ENCODE measurements at regions not wholly inside any gene's neighbourhood (a gene's known extent, or its start where the extent isn't known, plus 50 kb on each side); places are given as distances from the start of the nearest gene placed in this dataset.
"Not testable (repeated sequence)": the region's sequence is repeated elsewhere in the genome, so short reads cannot be mapped to it uniquely, and the experiment has no call there.

DNA sequence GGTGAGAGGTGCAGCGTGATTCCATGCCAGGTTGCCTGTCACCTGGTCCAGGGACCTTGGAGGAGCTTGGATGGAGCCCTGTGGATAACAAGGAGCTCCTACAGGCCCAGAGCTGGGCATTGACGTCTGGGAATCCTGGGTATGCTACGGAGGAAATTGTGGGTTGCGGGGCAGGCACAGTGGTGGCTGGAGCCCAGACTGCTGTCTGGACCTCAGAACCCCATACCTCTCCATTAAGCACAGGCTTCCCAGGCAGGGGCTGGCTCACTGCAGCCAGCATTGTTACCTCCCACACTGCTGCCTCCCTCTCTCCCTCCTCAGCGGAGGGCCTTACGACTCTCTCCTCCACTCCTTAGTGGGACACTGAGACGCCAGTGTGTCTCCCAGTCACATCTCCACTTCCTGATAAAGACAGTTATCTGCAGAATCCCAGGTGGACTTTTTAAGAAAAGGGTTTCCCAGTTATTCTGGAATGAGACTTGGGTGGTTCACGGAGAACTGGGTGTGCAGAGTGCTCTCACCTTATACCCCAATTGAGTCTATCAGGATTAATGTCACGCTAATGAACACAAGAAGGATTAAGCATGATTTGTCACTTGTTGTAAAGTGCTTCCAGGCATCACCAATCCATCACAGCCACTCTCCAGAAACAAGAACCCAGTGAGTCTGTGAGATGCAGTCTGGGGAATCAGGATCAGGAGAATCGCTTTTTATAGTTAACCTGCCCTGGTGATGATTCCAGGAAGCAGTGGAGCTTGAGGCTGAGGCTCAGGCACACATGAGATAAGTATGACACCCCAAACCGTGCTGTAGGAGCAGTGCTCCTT is 309.4 kb downstream of the RPS24 start:
- Histone ChIP-seq H3K9me3 (ENCODE audit: control insufficient read depth in 2 of 2, insufficient read depth in 1 of 2, low read depth in 1 of 2, low read length in 1 of 2) (no peaks in the 10 kb centered on the region), H3K27ac (ENCODE audit: low read depth in 2 of 2, low read length in 1 of 2) (no peak overlapping the region), H3K36me3 (ENCODE audit: control insufficient read depth in 2 of 2, insufficient read depth in 2 of 2, low read length in 1 of 2) (no peaks in the 10 kb centered on the region), H3K4me3 (ENCODE audit: low read depth in 1 of 2, low read length in 2 of 2) (no peak overlapping the region), H3K4me1 (ENCODE audit: control insufficient read depth in 2 of 2, insufficient read depth in 2 of 2, low read length in 1 of 2) (no peaks in the 10 kb centered on the region), H3K27me3 (ENCODE audit: control insufficient read depth in 1 of 2, insufficient read depth in 2 of 2, low read length in 2 of 2) (no peaks in the 10 kb centered on the region)
- WGBS, 2 donors = 69 to 70% methylated on average over 11 of the region's 11 CpGs

DNA sequence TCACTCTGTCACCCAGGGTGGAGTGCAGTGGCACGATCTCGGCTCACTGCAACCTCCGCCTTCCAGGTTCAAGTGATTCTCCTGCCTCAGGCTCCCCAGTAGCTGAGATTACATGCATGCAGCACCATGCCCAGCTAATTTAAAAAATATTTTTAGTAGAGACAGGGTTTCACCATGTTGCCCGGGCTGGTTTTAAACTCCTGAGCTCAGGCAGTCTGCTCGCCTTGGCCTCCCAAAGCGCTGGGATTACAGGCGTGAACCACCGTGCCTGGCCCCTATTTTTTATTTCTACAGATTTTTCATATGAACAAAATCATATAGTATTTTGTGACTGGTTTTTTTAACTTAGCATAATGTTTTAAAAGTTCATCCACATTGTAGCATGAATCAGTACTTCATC is 310.6 kb downstream of the RPS24 start:
- not testable (repeated sequence) for H3K36me3 ChIP-seq (ENCODE audit: control insufficient read depth in 2 of 2, insufficient read depth in 2 of 2, low read length in 1 of 2); H3K27ac ChIP-seq (ENCODE audit: low read depth in 2 of 2, low read length in 1 of 2)
- WGBS, 2 donors = 88 to 89% methylated on average over 8 of the region's 8 CpGs

DNA sequence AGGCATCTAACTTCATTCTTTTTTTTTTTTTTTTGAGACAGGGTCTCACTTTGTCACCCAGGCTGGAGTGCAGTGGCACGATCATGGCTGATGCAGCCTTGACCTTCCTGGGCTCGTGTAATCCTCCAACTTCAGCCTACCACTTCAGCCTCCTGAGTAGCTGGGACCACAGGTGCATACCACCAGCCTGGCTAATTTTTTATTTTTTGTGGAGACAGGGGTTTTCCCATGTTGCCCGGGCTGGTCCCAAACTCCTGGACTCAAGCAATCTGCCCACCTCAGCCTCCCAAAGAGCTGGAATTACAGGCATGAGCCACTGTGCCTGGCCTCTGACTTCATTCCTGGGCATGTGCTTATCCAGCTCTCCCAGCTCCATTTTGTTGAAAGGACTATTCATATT is 311.9 kb downstream of the RPS24 start:
- not testable (repeated sequence) for H3K4me3 ChIP-seq (ENCODE audit: low read depth in 1 of 2, low read length in 2 of 2); H3K36me3 ChIP-seq (ENCODE audit: control insufficient read depth in 2 of 2, insufficient read depth in 2 of 2, low read length in 1 of 2); H3K9me3 ChIP-seq (ENCODE audit: control insufficient read depth in 2 of 2, insufficient read depth in 1 of 2, low read depth in 1 of 2, low read length in 1 of 2); H3K27ac ChIP-seq (ENCODE audit: low read depth in 2 of 2, low read length in 1 of 2); H3K4me1 ChIP-seq (ENCODE audit: control insufficient read depth in 2 of 2, insufficient read depth in 2 of 2, low read length in 1 of 2); H3K27me3 ChIP-seq (ENCODE audit: control insufficient read depth in 1 of 2, insufficient read depth in 2 of 2, low read length in 2 of 2)
- WGBS, 2 donors = 82 to 95% methylated on average over 3 of the region's 3 CpGs

More for the DNA sequence above, 310.6 kb downstream of the RPS24 start:
- H3K4me1 ChIP-seq (ENCODE audit: control insufficient read depth in 2 of 2, insufficient read depth in 2 of 2, low read length in 1 of 2); H3K9me3 ChIP-seq (ENCODE audit: control insufficient read depth in 2 of 2, insufficient read depth in 1 of 2, low read depth in 1 of 2, low read length in 1 of 2); H3K27me3 ChIP-seq (ENCODE audit: control insufficient read depth in 1 of 2, insufficient read depth in 2 of 2, low read length in 2 of 2); H3K4me3 ChIP-seq (ENCODE audit: low read depth in 1 of 2, low read length in 2 of 2): not testable (repeated sequence)

GRCh38 chr10:78346721-78347120 is 313.1 kb downstream of the RPS24 start:
- H3K4me3 ChIP-seq (ENCODE audit: low read depth in 1 of 2, low read length in 2 of 2) = no peak overlapping the region
- WGBS, 2 donors = 96 to 98% methylated on average over 1 of the region's 1 CpG
- H3K9me3 ChIP-seq (ENCODE audit: control insufficient read depth in 2 of 2, insufficient read depth in 1 of 2, low read depth in 1 of 2, low read length in 1 of 2) = no peaks in the 10 kb centered on the region
- H3K4me1 ChIP-seq (ENCODE audit: control insufficient read depth in 2 of 2, insufficient read depth in 2 of 2, low read length in 1 of 2) = no peaks in the 10 kb centered on the region
- H3K36me3 ChIP-seq (ENCODE audit: control insufficient read depth in 2 of 2, insufficient read depth in 2 of 2, low read length in 1 of 2) = no peaks in the 10 kb centered on the region
- no peak overlapping the region for H3K27ac ChIP-seq (ENCODE audit: low read depth in 2 of 2, low read length in 1 of 2)
- H3K27me3 ChIP-seq (ENCODE audit: control insufficient read depth in 1 of 2, insufficient read depth in 2 of 2, low read length in 2 of 2) = no peaks in the 10 kb centered on the region

DNA sequence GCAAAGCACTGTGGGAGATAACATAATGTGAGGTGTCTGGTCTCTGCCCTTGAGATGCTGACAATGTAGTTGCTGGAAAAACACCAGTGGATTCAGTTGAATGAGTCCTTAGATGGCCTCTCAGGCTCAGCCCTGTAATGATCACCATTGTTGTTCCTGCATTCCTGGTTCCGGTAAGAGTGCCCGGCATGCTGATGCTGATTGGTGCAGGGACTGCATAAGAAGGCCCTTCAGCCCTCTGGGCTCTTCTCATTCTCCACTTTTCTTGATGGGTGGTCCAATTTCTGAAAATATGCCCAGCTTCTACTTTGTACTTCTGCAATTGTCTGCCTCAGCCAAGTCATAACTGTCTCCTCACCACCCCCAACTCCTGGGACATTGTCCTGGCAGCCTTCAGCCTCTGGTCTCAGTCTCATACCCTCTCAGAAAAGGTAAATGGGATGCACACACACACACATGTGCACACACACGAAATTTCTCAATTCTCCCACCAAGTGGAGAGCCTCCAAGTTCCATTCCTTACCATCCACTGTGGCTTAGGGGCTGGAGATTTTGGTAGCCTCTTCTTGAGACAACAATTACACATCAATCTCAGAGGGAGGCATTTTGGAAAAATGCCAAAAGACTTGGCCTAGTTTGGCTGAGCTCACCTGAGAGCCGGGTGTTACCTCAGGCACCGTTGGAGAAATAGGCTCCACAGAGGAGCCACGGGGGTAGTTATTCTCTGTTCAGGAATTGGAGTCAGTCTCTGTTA is 314.9 kb downstream of the RPS24 start:
- no peaks in the 10 kb centered on the region for H3K27me3 ChIP-seq (ENCODE audit: control insufficient read depth in 1 of 2, insufficient read depth in 2 of 2, low read length in 2 of 2)
- no peaks in the 10 kb centered on the region for H3K36me3 ChIP-seq (ENCODE audit: control insufficient read depth in 2 of 2, insufficient read depth in 2 of 2, low read length in 1 of 2)
- no peaks in the 10 kb centered on the region for H3K9me3 ChIP-seq (ENCODE audit: control insufficient read depth in 2 of 2, insufficient read depth in 1 of 2, low read depth in 1 of 2, low read length in 1 of 2)
- H3K4me3 ChIP-seq (ENCODE audit: low read depth in 1 of 2, low read length in 2 of 2) = no peak overlapping the region
- H3K27ac ChIP-seq (ENCODE audit: low read depth in 2 of 2, low read length in 1 of 2) = no peak overlapping the region
- WGBS, 2 donors = 58 to 75% methylated on average over 6 of the region's 6 CpGs
- H3K4me1 ChIP-seq (ENCODE audit: control insufficient read depth in 2 of 2, insufficient read depth in 2 of 2, low read length in 1 of 2) = no peaks in the 10 kb centered on the region

DNA sequence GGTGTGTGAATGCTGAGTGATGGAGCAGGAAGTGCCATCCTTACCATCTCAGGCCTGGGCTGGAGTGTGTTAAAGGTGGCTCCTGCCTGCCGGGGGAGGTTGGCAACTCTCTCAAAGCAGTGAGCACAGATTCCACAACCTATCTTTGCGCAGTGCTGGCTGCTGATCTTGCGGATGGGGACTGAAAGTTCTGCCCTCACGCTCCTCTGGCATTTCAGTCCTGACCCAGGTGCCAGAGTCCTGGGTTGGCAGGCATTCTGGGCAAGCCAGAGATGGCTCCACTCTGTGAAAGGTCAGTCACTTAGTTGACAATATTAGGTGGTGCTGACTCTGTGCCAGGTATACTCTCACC is 315.5 kb downstream of the RPS24 start:
- 81 to 86% methylated on average over 4 of the region's 4 CpGs for WGBS, 2 donors
- Histone ChIP-seq H3K27me3 (ENCODE audit: control insufficient read depth in 1 of 2, insufficient read depth in 2 of 2, low read length in 2 of 2) (no peaks in the 10 kb centered on the region), H3K4me1 (ENCODE audit: control insufficient read depth in 2 of 2, insufficient read depth in 2 of 2, low read length in 1 of 2) (no peaks in the 10 kb centered on the region), H3K36me3 (ENCODE audit: control insufficient read depth in 2 of 2, insufficient read depth in 2 of 2, low read length in 1 of 2) (no peaks in the 10 kb centered on the region), H3K4me3 (ENCODE audit: low read depth in 1 of 2, low read length in 2 of 2) (no peak overlapping the region), H3K9me3 (ENCODE audit: control insufficient read depth in 2 of 2, insufficient read depth in 1 of 2, low read depth in 1 of 2, low read length in 1 of 2) (no peaks in the 10 kb centered on the region), H3K27ac (ENCODE audit: low read depth in 2 of 2, low read length in 1 of 2) (no peak overlapping the region)

GRCh38 chr10:78349911-78350663 is 316.4 kb downstream of the RPS24 start:
- WGBS, 2 donors = 97 to 98% methylated on average over 2 of the region's 2 CpGs

DNA sequence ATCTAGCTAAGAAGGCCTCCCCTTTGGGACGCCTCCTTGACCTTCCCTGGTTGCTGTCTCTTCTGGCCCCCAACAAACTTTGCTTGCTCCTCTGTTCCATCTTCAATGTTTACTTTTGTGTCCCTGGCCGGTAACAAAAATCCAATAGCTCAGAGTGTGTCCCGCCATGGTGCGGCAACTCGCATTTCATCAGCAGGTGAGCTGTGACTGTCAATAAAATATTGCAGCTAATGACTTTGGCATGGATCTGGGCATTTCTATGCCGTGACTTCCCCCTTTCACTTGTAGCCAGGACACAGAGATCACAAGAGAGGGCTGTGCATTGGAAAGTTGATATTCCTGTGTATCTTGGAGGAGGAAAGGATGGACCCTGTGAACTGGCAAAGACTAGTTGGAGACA is 317.6 kb downstream of the RPS24 start:
- WGBS, 2 donors = 90 to 91% methylated on average over 6 of the region's 6 CpGs
- Histone ChIP-seq H3K27ac (ENCODE audit: low read depth in 2 of 2, low read length in 1 of 2) (no peak overlapping the region), H3K36me3 (ENCODE audit: control insufficient read depth in 2 of 2, insufficient read depth in 2 of 2, low read length in 1 of 2) (no peaks in the 10 kb centered on the region), H3K4me3 (ENCODE audit: low read depth in 1 of 2, low read length in 2 of 2) (no peak overlapping the region), H3K9me3 (ENCODE audit: control insufficient read depth in 2 of 2, insufficient read depth in 1 of 2, low read depth in 1 of 2, low read length in 1 of 2) (no peaks in the 10 kb centered on the region), H3K4me1 (ENCODE audit: control insufficient read depth in 2 of 2, insufficient read depth in 2 of 2, low read length in 1 of 2) (no peaks in the 10 kb centered on the region), H3K27me3 (ENCODE audit: control insufficient read depth in 1 of 2, insufficient read depth in 2 of 2, low read length in 2 of 2) (no peaks in the 10 kb centered on the region)

More at GRCh38 chr10:78349911-78350663, 316.4 kb downstream of the RPS24 start:
- H3K4me1 ChIP-seq (ENCODE audit: control insufficient read depth in 2 of 2, insufficient read depth in 2 of 2, low read length in 1 of 2) = no peaks in the 10 kb centered on the region
- no peaks in the 10 kb centered on the region for H3K36me3 ChIP-seq (ENCODE audit: control insufficient read depth in 2 of 2, insufficient read depth in 2 of 2, low read length in 1 of 2)
- H3K9me3 ChIP-seq (ENCODE audit: control insufficient read depth in 2 of 2, insufficient read depth in 1 of 2, low read depth in 1 of 2, low read length in 1 of 2) = no peaks in the 10 kb centered on the region
- no peak overlapping the region for H3K4me3 ChIP-seq (ENCODE audit: low read depth in 1 of 2, low read length in 2 of 2)
- no peak overlapping the region for H3K27ac ChIP-seq (ENCODE audit: low read depth in 2 of 2, low read length in 1 of 2)
- no peaks in the 10 kb centered on the region for H3K27me3 ChIP-seq (ENCODE audit: control insufficient read depth in 1 of 2, insufficient read depth in 2 of 2, low read length in 2 of 2)

GRCh38 chr10:78351809-78352208 is 318.1 kb downstream of the RPS24 start:
- 71 to 73% methylated on average over 3 of the region's 3 CpGs for WGBS, 2 donors
- no peaks in the 10 kb centered on the region for H3K9me3 ChIP-seq (ENCODE audit: control insufficient read depth in 2 of 2, insufficient read depth in 1 of 2, low read depth in 1 of 2, low read length in 1 of 2)
- no peak overlapping the region for H3K4me3 ChIP-seq (ENCODE audit: low read depth in 1 of 2, low read length in 2 of 2)
- no peaks in the 10 kb centered on the region for H3K36me3 ChIP-seq (ENCODE audit: control insufficient read depth in 2 of 2, insufficient read depth in 2 of 2, low read length in 1 of 2)
- no peak overlapping the region for H3K27ac ChIP-seq (ENCODE audit: low read depth in 2 of 2, low read length in 1 of 2)
- no peaks in the 10 kb centered on the region for H3K27me3 ChIP-seq (ENCODE audit: control insufficient read depth in 1 of 2, insufficient read depth in 2 of 2, low read length in 2 of 2)
- H3K4me1 ChIP-seq (ENCODE audit: control insufficient read depth in 2 of 2, insufficient read depth in 2 of 2, low read length in 1 of 2) = no peaks in the 10 kb centered on the region

All from esophagus (tissue), 2 donors.